HG02588 (cell line): ENCODE measurements at regions not wholly inside any gene's neighbourhood (a gene's known extent, or its start where the extent isn't known, plus 50 kb on each side); places are given as distances from the start of the nearest gene placed in this dataset.

Source experiments
- ATAC-seq: cut with Tn5 transposase; IDR thresholded peaks from one replicate; pipeline ENCODE4 v1.9.1; 2021; ENCODE audit warnings: mild to moderate bottlenecking, moderate library complexity; ENCODE audit not compliant: unreplicated experiment

DNA sequence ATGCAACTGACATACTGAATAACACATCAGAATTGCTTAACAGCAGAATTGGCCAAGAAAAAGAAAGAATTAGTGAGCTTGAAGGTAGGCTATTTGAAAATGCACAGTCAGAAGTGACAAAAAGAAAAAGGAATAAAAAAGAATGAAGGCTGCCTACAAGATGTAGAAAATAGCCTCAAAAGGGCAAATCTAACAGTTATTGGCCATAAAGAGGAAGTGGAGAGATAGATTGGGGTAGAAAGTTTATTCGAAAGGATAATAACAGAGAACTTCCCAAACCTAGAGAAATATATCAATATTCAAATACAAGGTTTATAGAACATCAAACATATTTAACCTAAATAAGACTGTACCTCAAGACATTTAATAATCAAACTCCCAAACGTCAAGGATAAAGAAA lies 67.5 kb downstream of the ATP6V1G3 start:
- no peak for ATAC-seq

DNA sequence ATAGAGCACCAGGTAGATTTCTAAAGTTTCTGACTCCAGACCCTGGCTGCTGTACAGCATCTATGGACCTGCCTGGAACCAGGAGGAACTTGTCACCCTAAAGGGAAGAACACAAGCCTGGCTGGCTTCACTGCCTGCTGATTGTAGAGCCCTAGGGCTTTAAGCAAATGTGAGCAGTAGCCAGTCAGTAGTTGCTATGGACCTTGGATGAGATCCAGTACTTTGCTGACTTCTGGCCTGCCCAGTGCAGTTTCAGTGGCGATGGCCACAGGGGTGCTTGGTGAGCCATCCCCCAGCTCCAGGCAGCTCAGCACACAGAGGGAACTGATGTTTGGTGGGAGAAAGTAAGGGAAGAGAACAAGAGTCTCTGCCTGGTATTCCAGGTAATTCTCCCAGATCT lies 68.4 kb downstream of the ATP6V1G3 start:
- ATAC-seq = no peak

DNA sequence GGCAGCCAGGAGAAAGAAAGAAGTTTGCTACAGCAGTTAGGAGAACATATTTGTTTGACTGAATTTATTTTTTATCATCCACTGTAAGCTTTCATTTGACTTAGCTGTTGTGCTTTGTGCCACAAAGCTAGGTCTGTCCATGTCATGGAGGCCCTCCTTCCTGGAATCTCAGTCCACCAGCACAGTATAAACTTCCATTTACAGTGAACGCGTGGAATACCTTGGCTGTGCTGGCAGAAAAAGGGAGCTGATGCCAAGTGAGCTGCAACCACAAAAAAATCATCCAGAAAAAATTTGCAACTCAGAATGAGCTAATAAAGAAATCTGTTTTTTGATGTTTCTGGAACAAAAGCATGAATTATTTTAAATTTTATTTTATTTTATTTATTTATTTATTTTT lies 72.6 kb downstream of the ATP6V1G3 start:
- ATAC-seq = no peak

DNA sequence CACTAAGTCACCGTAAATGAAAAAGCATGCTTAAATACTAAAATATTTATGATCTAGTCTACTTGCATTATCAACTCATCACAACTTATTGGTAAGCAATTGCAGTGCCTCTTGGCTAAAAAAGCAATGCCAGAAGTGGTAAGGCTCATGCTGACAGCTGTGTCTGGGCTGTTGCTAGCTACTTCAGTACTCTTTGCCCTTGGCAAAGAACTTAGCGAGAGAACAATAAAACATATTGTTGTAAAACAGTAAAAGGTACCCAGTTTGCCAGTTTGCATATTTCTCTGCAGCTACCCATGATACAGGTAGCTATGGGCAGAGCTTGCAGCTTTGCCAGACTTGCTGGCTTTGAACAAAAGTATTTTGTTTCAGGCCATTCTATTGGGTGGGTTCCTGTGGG lies 73.1 kb downstream of the ATP6V1G3 start:
- no peak for ATAC-seq

DNA sequence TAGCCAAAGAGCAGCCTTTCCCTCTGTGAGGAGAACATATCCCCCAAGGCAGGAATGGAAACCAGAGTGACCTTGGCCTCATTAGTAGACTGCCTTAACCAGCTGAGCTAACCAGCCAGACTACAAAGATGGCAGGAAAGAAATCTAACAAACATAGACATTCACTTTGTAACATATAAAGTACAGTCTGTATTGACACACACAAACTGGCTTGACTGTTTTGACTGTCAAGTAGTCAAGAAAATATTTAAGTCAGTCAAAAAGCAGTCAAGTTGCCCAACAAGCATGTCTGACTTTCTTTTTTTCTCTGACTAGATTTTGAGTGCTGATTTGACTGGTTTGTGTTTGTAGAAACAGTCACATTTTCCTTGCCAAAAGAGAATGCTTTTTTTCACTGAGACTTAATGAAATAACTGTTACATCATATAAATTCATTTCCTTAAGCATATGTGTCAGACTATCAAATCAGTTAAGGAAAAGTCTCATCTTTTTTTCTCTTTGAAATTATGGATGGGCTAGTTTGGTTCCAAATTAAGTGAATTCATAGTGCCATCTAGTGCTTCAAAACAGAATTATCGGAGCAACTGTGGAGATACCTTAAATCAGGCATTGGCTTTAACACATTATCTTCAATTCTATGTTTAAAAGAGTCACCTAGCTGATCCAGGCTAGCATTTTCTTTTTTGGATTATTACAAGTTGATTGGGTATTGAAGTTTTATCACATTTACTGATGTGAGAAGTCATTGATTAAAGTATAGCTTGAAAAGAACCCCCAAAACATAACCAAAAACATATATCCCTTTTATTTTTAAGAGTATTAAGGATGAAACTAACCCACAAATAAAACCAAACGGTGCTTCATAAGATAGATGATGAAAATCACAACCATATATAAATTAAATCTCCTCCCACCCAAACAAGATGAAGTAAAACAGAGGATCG lies 75.0 kb downstream of the ATP6V1G3 start:
- peak; percentile 49 for ATAC-seq

DNA sequence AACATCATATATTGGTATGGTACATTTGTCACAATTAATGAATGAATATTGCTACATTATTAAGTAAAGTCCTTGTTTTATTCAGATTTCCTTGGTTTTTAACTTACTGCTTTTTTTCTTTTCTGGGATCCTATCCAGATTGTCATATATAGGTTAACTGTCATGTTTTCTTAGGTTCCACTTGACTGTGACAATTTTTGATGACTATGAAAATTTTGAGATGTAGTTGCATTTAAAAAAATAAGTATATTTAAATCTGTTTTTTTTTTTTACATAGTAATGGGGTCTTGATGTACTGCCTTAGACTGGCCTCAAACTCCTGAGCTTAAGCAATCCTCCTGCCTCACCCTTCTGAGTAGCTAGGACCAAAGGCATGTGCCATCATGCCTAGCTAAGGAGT lies 76.8 kb downstream of the ATP6V1G3 start:
- no peak for ATAC-seq

DNA sequence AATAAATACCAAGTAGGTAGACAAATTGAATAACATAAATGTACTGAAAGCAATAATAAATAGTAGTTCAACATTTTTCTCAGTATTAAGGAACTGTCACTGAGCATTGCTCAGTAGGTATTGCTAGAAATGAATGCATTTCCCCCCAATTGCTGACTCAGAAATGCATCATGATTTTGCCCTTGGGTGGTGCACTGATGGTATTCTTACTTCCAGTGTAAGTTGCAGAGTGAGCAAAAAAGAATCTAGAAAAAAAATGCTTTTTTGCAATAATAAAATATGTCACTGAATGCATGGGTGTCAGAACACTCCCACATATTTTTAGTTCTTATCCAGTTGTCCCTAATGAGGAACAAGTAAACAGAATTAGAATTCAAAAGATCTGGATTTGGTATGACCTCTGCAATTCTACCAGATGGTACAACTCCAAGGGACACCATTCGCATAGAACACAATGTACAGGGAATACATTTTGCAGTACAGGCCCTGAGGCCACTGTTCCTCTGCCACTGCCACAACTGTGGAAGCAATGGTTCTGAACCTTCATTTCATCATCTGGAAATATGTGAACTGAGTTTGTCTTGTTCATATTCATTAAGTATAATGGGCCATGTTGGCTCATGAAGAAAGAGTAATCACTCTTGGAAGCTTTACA lies 78.0 kb downstream of the ATP6V1G3 start:
- no peak for ATAC-seq

DNA sequence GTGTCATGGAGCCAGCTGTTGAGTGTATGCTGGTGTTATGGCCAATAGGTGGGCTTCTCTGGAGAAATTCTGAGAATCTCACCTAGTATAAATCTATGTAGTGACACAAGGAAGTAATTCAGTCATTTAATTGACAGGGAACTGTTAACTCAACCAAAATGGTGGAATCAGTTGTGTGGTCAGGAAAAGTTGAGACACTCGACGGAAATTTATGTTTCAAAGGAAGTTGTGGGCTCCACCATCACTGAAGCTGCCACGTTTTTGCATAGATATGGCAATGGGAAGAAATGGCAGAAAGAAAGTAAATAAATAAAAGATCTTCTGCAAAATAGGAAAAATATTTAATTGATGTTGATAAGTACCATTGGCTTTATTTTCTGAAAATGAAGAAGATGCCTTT lies 84.5 kb downstream of the ATP6V1G3 start:
- no peak for ATAC-seq

DNA sequence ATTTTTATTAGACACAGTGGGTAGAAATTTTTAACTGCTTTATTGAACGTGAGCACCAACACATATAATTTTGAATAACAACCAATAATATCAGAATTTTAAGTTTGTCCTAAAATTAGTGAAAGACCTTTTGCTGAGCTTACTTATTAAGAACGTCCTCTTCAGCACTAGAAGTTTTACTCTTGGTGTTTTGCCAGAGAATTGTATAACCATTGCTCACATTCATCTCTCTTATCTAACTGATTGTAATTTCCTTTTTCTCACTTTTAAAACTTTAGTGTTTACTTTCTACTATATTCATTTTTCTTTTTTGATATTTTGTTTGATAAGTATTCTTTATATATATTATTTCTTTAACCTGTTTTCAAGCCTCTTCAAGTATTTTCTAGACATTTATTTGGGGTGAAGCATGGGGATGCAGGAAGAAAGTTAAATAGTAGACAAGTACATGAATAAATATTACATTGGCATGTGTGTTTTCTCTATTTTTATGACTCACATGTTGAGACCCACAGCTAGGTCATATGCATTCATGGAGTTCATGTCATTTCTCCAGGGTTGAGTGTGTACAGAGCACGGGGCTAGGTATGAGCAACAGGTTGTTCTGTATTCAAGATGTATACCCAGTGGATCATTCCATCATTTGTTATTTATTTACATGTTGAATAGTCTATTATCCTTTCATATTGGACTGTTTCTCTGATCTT lies 90.6 kb downstream of the ATP6V1G3 start:
- no peak for ATAC-seq

DNA sequence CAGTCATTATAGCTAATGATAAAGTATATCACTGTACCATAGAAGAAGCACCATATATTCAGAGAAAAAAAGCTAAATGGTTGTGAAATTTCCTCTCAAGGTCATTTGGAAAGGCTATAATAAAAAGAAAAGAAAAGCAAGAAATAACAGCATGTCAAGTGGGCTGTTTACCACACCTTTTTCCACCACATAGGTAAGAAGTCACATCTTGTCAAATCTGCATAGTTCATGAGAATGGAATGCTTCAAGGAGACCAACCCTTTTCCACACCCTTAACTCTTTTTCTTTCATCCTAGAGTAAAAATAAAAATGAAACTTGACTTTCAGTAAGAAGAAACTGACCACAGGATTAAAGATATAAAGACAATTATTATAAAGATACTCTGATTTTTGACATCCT lies 91.2 kb downstream of the ATP6V1G3 start:
- ATAC-seq = no peak

DNA sequence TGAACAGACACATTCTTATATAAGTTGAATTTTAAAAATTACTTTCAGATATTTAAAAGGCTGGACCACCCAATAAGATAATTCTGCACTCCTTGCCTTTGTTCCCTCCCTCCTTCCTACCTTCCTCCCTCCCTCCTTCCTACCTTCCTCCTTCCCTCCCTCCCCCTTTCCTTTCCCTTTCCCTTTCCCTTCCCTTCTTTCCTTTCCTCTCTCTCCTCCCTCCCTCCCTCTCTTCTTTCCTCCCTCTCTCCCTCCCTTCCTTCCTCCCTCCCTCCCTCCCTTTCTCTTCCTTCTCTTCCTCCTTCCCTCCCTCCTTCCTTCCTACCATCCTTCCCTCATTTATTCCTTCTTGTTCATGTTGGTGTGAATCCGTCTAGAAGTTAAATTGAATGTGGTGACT lies 93.0 kb downstream of the ATP6V1G3 start:
- ATAC-seq = no peak

DNA sequence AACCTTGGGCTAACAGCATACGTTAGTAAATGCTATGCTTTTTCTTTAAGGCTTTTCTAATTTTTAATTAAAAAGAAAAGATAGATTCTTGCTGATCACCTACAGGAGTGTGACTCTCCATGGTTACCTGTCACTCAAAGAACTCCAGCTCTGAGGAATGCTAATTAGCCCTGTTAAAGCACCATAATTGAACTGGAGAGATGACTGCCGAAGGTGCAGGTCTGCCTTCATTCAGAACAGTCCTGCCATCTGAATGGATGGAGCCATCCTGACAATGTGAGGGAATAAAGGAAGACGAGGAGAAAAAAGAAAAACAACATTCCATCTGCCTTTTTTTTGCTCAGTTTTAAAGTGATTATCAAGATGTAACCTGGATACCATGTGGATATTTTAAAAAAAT lies 94.6 kb downstream of the ATP6V1G3 start:
- no peak for ATAC-seq

DNA sequence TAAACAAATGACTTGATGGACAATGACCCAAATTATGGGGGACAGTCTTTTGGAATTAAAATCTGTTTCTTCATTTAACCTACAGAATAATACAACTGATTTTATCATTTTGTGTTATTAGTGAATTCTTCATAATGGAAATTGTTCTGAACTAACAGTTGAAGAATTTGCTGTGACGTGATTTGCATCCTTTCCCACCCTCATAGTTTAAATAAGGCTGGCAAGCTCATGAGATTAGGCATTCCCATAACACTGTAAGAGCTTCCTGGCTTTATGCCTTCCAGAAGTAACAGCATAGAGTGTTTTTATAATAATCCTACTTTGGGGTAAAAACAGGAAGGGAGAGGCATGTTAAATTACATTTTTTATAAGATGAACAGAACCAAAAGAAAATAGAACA lies 95.7 kb downstream of the ATP6V1G3 start:
- no peak for ATAC-seq

DNA sequence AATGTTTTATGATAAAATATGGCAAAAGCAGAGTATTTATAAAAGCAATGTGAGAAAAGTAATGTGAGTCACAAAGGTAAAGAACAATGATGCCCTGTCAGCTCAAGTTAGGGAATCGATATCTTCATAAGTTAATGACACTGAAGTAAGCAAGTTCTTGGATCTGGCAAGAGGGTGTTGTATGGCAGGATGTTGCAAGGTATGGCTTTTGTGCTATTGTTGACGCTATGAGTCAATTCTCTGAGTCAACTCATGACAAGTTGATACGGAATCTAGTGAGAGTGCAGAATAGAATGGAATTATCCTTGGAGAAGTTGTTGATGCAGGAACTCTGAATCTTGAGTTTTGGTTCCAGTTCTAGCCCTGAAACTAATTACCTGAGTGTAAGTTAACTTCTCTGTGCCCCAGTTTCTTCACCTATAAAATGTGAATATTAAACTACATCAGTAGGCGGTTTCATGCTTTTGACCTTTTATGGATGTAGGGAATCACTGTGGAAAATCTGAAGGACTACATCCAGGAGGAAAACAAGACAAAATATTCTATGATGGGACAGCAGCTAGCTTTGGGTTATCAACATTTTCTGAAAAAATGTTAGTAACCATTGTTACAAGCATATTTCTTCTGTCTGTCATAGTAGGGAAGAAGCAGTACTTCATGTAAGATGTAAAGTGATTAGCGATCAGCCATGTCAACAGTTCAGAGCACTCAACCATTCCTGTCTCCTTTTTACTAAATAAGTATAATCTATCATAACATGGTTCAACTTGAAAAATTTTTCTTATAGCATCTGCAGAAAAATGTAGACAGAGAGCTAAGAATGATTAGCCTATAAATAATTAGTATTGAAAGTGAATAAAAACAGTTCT lies 96.9 kb downstream of the ATP6V1G3 start:
- ATAC-seq = no peak

DNA sequence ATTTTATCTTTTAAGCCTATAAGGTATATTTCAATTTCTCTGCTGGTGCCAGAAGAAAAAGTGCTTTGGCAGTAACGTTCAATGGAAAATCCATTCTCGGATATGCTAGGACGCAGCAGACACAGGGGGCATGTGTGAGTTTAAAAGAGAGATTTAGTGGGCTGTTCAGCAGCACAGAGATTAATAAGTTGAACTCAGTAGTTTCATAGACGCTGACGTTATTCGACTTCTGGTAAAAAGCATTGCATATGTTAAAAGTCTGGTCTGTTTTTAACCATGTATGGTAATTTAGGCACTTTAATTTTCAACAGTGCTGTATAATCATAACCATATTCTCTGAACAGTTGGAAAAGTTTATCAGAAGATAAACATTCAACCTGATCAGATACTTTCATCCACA lies 99.6 kb downstream of the ATP6V1G3 start:
- no peak for ATAC-seq

DNA sequence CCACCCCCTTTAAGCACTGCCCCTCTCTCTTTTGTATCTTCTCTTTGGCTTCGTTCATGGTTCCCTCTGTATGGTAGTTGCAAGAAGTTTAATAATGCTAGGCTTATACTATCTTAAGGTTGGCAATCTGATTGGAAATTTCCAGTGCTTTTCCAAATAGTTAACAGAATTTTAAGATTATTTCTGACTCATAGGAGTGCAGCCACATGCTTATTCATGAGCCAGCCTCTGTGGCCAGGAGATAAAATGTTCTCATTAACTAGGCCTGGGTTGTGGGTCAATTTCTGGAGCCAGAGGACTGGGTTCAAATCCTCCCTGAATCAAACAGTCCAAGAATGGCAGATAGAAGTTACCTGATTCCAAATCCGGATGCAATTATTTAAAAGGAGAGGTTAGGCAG lies 103.1 kb downstream of the ATP6V1G3 start:
- no peak for ATAC-seq

DNA sequence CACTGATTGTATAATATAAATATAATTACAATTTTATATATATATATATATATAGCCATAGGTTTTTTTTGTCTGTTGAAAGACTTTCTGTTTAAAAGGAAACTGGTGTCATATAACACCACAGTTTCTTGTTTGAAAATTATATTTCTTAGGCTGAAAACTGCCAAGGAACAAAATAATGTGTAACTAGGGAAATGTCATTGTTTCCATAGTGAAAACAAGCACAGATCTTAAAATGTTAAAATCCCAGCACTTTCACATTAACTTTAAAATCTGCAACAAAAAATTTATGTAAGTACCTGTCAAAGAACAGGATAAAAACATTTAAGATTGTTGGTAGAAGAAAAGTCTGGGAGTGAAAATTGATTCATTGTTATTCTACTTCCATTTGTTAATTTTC lies 104.2 kb downstream of the ATP6V1G3 start:
- ATAC-seq = no peak

DNA sequence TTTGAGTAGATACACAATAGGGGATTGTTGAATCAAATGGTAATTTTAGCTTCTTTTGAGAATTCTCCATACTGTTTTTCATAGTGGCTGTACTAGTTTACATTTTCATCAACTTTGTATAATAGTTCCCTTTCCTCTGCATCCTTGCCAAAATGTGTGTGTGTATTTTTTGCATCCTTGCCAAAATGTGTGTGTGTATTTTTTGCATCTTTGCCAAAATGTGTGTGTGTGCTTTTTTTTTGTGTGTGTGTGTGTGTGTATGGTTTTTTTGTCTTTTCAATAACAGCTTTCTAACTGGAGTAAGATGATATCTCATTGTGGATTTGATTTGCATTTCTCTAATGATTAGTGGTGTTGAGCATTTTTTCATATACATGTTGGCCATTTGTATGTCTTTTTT lies 105.4 kb downstream of the ATP6V1G3 start:
- ATAC-seq = no peak

DNA sequence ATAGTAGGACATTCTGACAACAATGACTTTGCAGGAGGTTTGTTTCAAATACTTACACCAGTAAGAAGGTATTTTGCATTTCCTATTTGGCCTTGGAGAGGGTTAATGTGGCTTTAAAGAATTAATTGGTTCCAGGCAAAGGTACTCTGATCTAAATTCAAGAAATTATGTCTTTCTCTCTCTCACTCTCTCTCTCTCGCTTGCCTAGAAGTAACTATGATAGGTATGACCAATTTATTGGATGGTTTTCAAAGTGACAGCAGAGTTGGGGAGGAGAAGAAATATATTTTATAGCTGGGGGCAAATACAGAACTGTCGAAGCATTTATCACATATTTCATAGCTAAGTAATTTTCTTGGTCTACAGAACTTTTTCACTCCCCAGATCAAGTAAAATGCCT lies 116.0 kb downstream of the ATP6V1G3 start:
- ATAC-seq = no peak

DNA sequence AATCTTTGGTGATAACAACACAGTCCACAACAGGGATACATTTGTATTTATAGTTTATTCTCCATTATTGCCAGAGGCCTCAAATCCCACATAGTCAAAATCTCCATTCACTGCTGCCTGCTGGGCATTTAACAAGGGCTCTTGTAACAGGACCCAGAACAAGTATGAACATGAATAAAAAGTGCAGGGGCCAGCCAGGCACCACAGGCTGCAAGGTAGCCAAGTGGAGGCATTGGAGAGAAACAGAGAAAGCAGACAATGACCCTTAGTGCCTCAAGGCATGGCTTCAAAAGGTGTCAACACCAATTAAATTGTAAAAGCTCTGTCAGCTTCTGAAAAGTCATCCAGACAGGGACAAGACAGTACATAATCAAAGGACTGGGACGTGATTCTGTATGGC lies 116.8 kb downstream of the ATP6V1G3 start:
- ATAC-seq = no peak

DNA sequence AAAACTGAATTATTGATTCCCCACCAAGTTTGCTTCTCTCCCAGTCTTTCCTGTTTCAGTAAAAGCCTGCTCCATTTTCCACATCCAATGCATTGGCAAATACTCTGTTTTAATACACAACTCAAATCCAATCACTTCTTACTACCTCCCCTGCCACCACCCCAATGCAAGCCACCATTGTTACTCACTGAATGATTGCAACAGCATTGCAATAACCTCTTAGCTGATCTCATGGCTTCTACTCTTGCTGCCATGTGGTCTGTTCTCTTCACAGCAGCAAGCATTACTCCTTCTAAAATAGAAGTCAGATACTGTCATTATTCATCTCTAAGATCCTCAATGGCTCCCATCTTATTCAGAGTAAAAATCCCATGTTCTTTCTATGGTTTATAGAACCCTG lies 123.4 kb downstream of the ATP6V1G3 start:
- ATAC-seq = no peak
